GM19324 (cell line): ENCODE measurements at regions not wholly inside any gene's neighbourhood (a gene's known extent, or its start where the extent isn't known, plus 50 kb on each side); places are given as distances from the start of the nearest gene placed in this dataset.
"Not testable (repeated sequence)": the region's sequence is repeated elsewhere in the genome, so short reads cannot be mapped to it uniquely, and the experiment has no call there.

ENCODE experiments used
- ATAC-seq: cut with Tn5 transposase; IDR thresholded peaks from one replicate; pipeline ENCODE4 v1.9.1; 2021; ENCODE audit warnings: mild to moderate bottlenecking, moderate library complexity; ENCODE audit not compliant: unreplicated experiment, low FRiP score

DNA sequence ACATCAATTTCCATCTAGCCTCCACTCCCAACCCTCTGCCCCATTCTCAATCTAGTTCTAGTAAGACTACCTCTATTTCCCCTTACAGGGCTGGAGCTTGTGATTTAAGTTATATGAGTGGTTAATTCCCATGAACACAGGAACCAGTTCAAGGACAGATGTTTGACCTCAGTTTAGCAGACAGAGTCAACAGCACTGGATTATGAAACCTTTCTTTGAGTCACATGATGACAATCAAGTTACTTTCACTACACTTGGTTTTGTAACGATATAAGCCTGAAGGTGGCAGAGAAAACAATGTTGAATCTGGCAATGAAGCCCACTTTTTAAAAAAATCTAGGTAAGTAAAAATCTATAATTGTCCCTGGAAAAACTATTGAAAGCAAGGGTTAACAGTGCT, 1646.2 kb upstream of the FLRT2 start:
- ATAC-seq, result no peak

DNA sequence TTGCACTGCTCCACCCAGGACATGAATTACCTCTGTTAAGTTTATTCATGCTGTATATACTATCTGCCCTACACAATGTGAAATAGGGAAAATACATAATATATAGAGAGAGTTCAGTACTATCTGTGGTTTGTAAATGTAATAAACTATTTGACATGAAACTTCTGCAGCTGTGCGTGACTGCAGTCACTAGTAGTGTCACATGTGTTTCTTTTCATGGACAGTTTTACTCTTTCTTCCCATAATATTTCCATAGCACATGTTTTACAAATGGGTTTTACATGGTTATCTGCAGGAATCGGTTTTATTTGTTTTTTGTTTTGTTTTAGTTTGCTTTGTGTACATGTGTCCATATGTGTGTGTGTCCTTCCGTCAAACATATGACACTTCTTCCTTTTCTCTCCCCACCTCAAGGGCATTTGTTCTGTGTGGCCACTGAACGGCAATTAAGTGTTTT, 1644.1 kb upstream of the FLRT2 start:
- ATAC-seq, result no peak

DNA sequence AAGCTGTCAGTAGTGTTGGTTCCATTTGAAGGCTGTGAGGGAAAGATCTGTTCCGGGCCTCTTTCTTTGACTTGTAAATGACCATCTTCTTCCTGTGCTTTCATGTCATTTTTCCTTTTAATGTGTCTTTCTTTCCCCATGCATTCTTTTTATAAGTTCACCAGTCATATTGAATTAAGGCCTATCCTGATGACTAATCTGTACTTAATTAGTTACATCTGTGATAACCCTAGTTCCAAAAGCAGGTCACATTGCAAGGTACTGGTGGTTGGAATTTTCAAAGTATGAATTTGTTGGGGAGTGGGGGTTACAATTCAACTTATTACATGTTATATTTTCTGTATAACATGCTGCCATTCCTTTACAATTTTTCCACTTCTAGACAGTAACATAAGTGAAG, 1642.1 kb upstream of the FLRT2 start:
- ATAC-seq, result no peak

DNA sequence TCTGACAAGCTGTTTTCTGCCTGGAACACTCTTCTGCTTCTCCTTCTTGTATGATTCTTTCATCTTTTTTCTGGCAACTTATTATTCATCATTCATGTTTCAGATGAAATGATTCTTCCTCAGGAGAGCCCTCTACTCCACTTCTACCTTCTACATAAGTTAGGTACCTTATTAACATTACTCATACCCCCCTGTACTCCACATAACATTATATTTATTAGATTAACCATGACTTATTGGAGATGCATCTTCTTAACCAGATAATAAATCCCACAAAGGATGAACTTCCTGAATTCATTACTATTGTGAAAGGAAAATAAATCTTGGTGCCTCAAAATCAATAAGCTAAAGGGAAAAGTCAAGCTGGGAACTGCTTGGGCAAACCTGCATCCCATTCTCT, 1636.5 kb upstream of the FLRT2 start:
- ATAC-seq, result no peak

DNA sequence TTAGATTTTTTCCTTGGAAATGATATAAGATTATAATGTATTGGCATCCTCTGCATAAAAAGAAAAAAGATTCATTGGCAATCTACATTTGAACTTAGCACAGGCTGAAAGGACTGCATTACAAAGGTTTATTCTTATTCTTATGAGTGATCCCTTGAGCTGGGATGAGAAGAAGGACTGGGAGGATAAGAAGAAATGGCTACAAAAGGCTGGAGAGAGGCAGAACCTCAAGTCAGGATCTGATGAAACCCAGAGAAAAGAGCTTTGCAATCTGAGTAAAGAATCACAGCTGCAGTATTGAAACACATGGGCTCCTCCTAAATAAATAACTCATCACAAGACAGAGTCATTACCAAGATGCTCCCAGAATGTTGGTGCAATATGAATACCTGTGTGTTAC, 1635.4 kb upstream of the FLRT2 start:
- ATAC-seq, result no peak

DNA sequence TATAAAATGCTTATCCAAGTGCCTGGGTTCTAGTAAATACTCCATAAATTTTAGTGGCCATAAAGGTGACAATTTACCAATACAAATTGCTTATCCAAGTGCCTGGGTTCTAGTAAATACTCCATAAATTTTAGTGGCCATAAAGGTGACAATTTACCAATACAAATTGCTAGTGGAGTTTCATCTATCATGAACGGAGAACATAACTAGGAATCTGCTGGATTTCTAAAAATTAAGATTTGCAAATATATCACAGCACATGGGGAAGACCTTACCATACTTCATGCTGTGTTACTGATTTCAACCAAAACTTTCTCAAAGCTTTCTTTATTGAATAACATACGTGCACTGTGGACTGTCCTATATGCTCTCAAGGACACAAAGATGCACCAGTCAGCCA, 1631.4 kb upstream of the FLRT2 start:
- not testable (repeated sequence) for ATAC-seq

DNA sequence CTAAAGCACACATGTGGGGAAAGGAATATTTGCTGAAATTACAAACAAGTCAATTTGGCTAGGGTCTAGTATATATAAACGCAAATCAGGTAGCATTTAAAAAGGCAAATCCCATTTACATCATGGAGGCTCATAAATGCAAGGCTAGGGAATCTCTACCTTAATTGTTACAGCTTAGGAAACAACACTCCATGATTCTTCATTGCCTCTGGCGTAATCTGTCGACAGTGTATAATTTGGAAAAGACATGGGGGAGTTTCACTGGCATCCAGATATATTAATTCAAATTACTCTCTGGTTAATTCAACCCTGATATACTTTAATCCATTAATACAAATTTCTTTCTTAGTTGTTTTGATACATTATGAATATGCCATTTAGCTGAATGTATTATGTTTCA, 1630.2 kb upstream of the FLRT2 start:
- ATAC-seq, result no peak

DNA sequence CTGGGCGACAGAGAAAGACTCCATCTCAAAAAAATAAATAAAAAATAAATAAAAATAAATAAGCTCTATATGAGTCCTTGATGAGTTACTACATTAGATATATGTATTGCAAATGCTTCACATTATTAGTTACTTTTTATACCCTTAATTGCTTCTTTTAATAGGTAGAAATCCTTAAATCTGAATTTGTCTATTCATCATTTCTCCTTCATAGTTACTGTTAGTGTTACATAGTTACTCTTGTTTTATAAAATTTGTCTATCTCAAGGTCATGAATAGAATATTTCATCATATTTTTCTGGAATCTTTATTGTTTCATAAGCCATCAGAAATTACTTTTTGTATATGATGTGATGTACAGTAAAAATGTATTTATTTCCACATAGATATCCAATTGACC, 1624.8 kb upstream of the FLRT2 start:
- no peak for ATAC-seq

DNA sequence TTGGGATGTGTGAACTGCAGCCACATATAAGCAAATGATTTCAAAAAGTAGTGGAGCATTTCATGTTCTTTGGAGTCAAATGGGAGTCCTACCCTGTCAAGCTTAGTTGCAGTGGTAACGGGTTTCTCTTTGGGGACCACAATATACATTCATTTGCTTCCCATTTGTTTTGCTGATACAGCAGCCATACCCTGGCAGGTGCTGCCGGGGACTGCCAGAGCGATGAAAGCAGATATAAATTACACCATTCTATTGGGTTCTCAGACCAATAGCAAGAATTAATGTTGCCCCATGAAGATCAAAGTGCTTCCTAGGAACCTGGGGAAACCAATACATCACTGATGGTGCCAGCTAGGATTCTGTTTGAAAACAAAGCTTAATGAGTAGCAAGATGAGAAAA, 1621.5 kb upstream of the FLRT2 start:
- no peak for ATAC-seq

DNA sequence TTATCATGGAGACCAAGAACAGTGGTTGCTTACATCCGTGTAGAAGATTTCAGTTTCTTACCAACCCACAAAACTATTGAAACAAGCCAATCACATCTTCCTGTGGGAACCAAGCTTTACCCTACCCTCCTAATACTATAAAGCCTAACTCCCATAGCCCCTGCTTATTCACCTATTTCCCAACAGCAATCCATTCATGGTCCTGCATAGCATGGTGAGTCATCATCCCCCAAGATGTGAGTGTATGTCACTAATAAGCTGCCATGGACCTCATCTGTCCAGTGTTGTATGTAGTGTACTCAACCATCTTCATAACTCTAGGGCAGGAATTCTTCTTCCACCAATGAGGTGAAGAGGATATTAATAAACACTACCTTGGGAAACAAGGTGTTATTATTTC, 1620.4 kb upstream of the FLRT2 start:
- no peak for ATAC-seq

DNA sequence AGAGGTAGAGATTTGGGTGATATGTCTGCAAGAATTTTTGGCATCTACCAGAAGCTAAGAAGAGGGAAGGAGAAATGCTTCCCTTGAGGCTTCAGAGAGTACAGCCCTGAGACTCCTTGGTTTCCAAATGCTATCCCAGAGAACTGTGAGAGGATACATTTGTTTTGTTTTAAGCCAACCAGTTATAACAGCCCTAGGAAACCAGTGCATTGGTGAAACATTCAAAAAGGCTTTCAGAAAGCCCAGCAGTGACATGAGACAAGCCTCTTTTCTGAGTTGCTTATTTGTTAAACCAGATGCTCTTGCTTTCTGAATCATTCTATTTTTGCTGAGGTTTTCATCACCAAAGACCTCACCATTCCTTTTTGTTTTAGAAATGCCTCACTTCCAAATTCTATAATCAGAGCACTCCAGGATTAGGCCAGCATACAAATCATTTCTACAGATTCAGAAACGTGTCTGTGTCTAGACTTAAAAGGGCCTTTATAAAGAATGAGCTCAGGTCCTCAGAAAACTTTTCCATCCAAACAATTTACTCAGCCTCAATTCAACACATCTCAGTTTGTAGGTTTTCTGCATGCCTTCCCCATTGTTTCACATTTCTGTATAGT, 1617.8 kb upstream of the FLRT2 start:
- ATAC-seq, result no peak

DNA sequence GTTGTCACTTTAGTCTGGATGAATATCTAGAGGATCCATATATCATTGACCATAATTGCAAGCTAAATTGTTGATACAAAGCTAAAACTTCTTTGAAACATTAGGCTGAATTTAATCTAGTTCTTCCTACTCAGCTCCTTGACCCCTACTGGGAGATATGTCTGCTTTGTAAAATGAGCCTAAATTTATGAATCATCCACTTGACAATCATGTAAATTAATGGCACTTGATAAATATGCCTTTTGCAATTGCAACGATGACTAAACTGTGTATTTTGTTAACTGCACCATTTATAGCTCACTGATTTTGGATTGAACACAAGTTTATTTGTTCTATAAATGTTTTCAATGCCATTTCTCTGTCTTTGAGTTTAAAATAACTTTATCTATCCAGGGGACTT, 1616.5 kb upstream of the FLRT2 start:
- no peak for ATAC-seq

DNA sequence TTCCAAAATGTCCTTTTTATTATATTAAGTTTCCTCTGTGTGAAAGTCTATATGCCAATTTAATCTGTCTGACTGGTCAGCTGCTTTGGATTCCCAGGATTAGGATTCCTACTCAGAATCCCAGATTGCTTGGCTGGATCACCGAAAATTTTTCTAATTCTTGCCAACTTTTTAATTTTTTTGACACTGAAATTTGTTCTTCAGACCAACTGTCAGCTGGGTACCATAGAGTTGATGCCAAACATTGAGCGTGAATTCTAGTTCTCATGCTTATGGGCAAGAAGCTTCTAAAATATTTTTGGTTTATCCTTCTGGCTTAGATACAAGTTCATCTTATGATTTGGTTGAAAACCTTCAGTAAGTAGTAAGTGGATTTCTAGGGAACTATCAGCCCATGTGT, 1611.4 kb upstream of the FLRT2 start:
- no peak for ATAC-seq

DNA sequence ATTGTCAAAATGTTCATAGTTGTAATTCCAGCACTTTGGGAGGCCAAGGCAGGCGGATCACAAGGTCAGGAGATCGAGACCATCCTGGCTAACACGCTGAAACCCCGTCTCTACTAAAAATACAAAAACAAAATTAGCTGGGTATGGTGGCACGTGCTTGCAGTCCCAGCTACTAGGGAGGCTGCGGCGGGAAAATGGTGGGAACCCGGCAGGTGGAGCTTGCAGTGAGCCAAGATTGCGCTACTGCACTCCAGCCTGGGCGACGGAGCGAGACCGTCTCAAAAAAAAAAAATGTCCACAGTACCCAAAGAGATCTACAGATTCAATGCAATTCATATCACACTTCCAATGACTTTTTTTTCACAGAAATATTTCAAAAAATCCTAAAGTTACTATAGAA, 1610.3 kb upstream of the FLRT2 start:
- not testable (repeated sequence) for ATAC-seq

DNA sequence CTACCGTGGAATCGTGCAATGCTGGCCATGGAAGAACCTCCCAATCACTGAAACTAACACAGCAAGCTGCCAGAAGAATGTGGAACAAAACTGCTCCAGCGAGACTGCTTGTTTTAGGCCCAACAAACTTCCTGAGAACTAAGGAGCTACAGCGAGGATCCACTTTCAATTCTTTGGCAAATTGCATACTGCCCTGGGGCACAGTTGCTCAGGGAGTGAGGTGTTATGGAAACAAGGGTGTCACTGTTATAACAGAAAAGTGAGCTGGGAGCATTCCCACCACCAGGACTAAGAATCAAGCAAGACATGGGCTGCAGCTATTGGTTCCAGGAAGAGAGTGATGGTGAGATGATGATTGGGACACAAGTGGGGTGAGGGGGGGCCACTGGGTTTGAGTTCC, 1606.1 kb upstream of the FLRT2 start:
- ATAC-seq, result no peak

DNA sequence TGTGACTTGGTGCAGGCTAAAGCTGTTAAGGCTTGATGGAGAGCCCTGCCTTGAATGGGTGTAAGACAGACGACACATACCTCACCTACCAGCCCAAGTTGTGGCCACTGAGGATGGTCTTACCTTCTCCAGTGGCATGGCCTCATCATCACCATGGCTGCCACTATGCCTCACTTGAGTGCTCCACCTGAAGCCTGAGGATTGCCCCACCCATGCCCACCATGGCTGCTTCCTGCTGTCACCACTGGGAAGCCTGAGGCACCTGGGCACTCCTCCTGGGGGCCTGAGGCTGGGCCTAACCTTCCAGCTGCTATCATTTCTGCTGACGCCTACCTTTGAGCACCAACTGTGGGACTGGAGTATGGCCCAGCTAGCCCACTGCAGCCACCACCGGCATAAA, 1605.7 kb upstream of the FLRT2 start:
- no peak for ATAC-seq

DNA sequence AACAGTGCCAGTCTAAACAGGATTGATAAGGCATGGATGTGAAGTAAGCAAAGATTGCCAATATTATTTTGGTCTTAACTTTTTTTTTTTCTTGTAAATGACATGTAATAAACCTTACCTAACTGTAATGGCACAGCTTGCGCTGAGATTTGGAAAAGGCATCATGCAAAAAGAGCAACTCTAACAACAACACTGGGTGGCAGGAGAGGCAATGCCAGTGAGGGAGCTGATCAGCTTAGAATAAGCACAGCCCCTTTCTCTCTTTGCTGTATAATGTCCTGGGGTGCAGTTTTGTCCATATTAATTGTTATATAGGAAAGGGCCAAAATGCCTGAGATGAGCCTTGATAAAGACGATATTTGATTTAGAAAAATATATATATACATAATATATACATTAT, 1589.7 kb upstream of the FLRT2 start:
- no peak for ATAC-seq

DNA sequence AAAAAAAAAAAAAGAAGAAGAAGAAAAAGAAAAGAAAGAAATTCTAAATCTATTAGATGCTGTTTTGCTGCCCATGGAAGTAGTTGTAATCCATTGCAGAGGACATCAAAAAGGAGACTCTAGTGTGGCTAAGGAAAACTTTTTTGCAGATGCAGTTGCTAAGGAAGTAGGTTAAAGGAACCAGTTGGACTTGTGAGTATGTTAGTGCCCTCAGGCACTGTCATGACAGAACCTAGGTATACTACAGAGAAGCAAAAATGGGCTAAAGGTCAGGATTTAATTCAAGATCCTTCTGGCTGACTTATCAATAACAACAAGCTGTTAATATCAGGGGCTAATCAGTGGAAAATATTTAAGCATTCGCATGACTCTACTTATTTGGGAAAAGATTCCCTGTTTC, 1571.6 kb upstream of the FLRT2 start:
- ATAC-seq, result no peak

DNA sequence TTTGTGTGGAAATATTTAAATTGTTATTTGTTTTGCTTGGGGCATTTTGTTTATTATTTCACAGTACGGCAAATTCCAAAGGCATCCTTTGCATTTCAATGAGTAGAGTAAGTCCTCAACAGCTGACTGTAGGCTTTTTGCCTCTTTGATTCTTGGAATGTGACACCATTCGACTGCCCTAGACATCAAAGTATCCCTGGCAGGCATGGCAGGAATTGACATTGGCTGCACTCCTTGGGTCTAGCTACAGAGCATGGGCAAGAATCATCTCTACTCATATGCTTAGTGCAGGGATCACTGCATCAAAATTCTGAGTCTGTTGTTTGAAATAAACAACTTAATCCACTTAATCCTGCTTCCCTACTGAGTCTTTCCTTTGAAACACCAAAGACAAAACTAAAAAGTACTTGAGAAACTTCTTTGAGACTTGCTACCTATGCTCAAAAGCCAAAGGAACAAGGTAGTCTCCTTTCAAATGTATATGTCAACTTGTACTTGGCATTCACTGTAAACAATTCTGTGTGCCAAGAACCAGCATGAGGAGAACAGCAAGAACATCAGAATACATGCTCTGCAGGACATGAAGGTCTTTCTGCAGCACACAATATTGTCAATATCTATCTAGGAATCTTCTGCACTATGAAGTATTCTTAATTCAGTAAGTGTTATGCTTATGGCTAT, 1569.0 kb upstream of the FLRT2 start:
- no peak for ATAC-seq

DNA sequence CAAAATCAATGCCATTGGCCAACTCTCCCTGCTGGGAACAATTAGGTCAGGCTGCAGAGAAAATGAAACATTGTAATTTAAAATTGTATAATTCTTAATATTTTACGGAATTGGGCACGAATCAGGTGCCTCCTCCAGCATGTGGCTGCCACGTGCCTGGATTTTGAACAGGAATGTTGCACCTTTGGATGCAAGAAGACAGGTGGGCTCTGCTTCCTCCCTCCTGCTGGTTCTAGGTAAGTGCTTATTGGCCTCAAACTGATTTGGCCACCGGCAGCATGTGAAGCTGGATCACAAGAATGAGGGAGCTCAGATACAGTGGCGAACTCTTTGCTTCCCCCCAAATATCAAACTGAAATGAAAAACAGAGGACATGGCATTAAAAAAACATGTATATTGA, 1559.9 kb upstream of the FLRT2 start:
- no peak for ATAC-seq

DNA sequence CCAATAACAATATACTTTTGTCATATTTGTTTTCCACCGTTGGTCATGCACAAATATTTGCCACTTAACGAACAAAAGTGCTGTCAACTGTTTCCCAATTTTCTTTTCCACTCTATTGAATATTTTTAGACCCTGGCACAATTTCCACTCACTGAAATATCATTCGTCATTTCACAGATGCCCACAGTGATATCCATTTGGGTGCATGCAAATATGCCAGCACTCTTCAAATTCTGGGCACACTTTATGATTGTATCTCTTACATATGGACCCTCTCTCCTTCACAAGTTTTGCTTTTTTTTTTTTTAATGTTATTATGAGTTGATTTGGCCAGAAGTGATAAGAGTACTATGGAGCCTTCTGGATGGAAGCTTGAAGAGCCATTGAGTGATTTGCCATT, 1557.3 kb upstream of the FLRT2 start:
- ATAC-seq, result no peak

DNA sequence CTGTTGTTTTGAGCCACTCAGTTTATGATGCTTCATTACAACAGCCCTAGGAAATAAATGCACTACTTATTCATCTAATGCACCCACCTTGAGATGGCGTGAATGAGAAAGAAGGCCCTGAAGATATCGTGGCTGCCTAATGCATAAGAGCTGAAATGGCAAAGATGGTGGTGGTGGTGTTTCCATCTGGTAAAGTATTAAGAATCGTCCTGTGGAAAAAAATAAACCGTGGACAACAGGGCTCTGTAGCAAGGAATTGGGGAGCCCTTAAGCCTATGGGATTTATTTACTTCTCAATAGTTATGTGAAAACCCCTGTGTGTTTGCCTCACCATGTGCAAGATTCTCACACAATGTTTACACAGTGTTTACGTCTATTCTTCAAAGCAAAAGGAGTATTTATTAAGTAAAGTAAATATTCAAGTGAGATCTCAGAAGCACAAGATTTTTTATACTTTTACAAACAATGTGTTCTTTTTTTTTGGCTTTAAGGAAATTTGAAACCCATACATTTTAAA, 1555.2 kb upstream of the FLRT2 start:
- ATAC-seq, result no peak
